B cell (primary cell): ENCODE measurements at regions not wholly inside any gene's neighbourhood (a gene's known extent, or its start where the extent isn't known, plus 50 kb on each side); places are given as distances from the start of the nearest gene placed in this dataset.

Experiments used
- ATAC-seq: fragments of 200-7000 bp; cut with Tn5 transposase; one replicate; pipeline ENCODE4 v1.10.0; 2021; ENCODE audit warnings: low read depth, mild to moderate bottlenecking, moderate number of reproducible peaks, moderate library complexity
- CTCF ChIA-PET: fragments of 350-600 bp; sonication (Branson Sonifier 250); formaldehyde crosslinking; loops from one replicate; lab custom pipeline; 2021; ENCODE audit warnings: antibody characterized with exemption, inconsistent platforms; lab: Charles Lee
- POLR2A ChIA-PET: fragments of 350-600 bp; sonication (Branson Sonifier 250); formaldehyde crosslinking; loops from one replicate; lab custom pipeline; 2021; ENCODE audit warnings: antibody characterized with exemption; lab: Charles Lee
- DNase-seq: peaks from one replicate; pipeline ENCODE4 v3.0.0; 2013
- H2AFZ ChIP-seq: 2 replicates; pipeline ENCODE4 v1.6.1; 2012; ENCODE audit warnings: mild to moderate bottlenecking, low read depth, low read length; ENCODE audit not compliant: insufficient read depth, poor library complexity, severe bottlenecking
- H3K27ac ChIP-seq, 2 donors: 1 replicate in 1 of 2; 2 replicates in 1 of 2; pipeline ENCODE4 v1.5.1; 2012 to 2013; ENCODE audit warnings: low read length in 2 of 2, mild to moderate bottlenecking in 2 of 2, moderate library complexity in 1 of 2
- H3K27me3 ChIP-seq, 4 experiments: fragments of 200-600 bp in 1 of 4; sonication (generic) in 1 of 4; replicated peaks in 1 of 4; 1 replicate in 2 of 4; 2 replicates in 2 of 4; pipeline versions ENCODE4 v1.6.1 to v1.7.0; 2013 to 2016; ENCODE audit warnings: low read length in 3 of 4, mild to moderate bottlenecking in 2 of 4, mixed read lengths in 1 of 4, moderate library complexity in 1 of 4; ENCODE audit not compliant: insufficient read depth in 4 of 4, control insufficient read depth in 3 of 4; ENCODE audit errors: control extremely low read depth in 1 of 4
- H3K36me3 ChIP-seq, 2 experiments: replicated peaks in 1 of 2; 1 replicate in 1 of 2; 2 replicates in 1 of 2; pipeline versions ENCODE4 v1.6.1 to v1.7.1; 2013; ENCODE audit warnings: low read length in 1 of 2; ENCODE audit not compliant: insufficient read depth in 2 of 2, control insufficient read depth in 1 of 2; ENCODE audit errors: control extremely low read depth in 1 of 2, extremely low read depth in 1 of 2
- H3K4me1 ChIP-seq, 2 donors: fragments of 200-600 bp in 1 of 2; sonication (generic) in 1 of 2; 1 replicate in 1 of 2; 2 replicates in 1 of 2; pipeline versions ENCODE4 v1.5.1 to v1.6.1; 2013 to 2017; ENCODE audit warnings: low read length in 2 of 2; ENCODE audit not compliant: control insufficient read depth in 2 of 2, insufficient read depth in 2 of 2
- H3K4me2 ChIP-seq: replicated peaks from 2 replicates; pipeline ENCODE3; 2012; ENCODE audit warnings: mild to moderate bottlenecking, low read depth, low read length; ENCODE audit not compliant: poor library complexity, severe bottlenecking
- H3K4me3 ChIP-seq, 5 experiments: fragments of 200-600 bp in 1 of 5; sonication (generic) in 1 of 5; 1 replicate in 3 of 5; 2 replicates in 2 of 5; pipeline versions ENCODE4 v1.5.1 to v1.7.0; 2011 to 2016; ENCODE audit warnings: low read length in 4 of 5, mild to moderate bottlenecking in 4 of 5, low read depth in 2 of 5, control low read depth in 1 of 5, moderate library complexity in 1 of 5; ENCODE audit not compliant: insufficient read depth in 1 of 5; ENCODE audit errors: control extremely low read depth in 1 of 5, extremely low read depth in 1 of 5
- H3K79me2 ChIP-seq: fragments of 200-600 bp; sonication (generic); one replicate; pipeline ENCODE4 v1.6.0; 2016; ENCODE audit warnings: low read length; ENCODE audit not compliant: control insufficient read depth, insufficient read depth
- H3K9ac ChIP-seq: fragments of 200-600 bp; sonication (generic); 2 replicates; pipeline ENCODE4 v1.6.1; 2017; ENCODE audit warnings: mild to moderate bottlenecking, low read length, moderate library complexity
- H3K9me3 ChIP-seq, 3 donors: one replicate each; pipeline versions ENCODE4 v1.6.1 to v1.7.1; 2013; ENCODE audit warnings: low read length in 2 of 3; ENCODE audit not compliant: control insufficient read depth in 2 of 3, insufficient read depth in 1 of 3; ENCODE audit errors: control extremely low read depth in 1 of 3
- H4K20me1 ChIP-seq: 2 replicates; pipeline ENCODE4 v1.6.0; 2012; ENCODE audit warnings: mild to moderate bottlenecking, low read length; ENCODE audit not compliant: insufficient read depth, control insufficient read depth, poor library complexity, severe bottlenecking
- H3K27ac Mint-ChIP-seq: one replicate; pipeline ENCODE4 v1.8.0; 2021; ENCODE audit warnings: mixed read lengths
- H3K27me3 Mint-ChIP-seq: one replicate; pipeline ENCODE4 v1.8.0; 2021; ENCODE audit warnings: mixed read lengths
- H3K4me1 Mint-ChIP-seq: one replicate; pipeline ENCODE4 v1.8.0; 2021; ENCODE audit warnings: mixed read lengths
- H3K4me3 Mint-ChIP-seq: one replicate; pipeline ENCODE4 v1.8.0; 2021; ENCODE audit warnings: mixed read lengths
- H3K9me3 Mint-ChIP-seq: one replicate; pipeline ENCODE4 v1.8.0; 2022; ENCODE audit warnings: mixed read lengths; ENCODE audit not compliant: insufficient read depth
- EZH2 ChIP-seq: IDR thresholded peaks from 2 replicates; pipeline ENCODE4 v1.6.1; 2012; ENCODE audit warnings: borderline replicate concordance, low read depth, mild to moderate bottlenecking, moderate library complexity, low read length; ENCODE audit not compliant: insufficient read depth, poor library complexity, severe bottlenecking
- WGBS: methylation state at CpG from one replicate; pipeline ENCODE4 v1.1.5; 2013; ENCODE audit warnings: missing lambda C conversion rate; ENCODE audit not compliant: insufficient coverage; 5-methylcytosine and 5-hydroxymethylcytosine counted together
- intact Hi-C: fragments of 100-400 bp; cut with micrococcal nuclease; formaldehyde crosslinking; loops from one replicate; pipeline ENCODE4 v1.10.0; 2022
- TF ChIP-seq, protein P1 (sequence below): fragments of 200-600 bp; IDR thresholded peaks from one replicate; pipeline ENCODE4 v1.8.0; 2022; ENCODE audit warnings: antibody characterized with exemption, mild to moderate bottlenecking

DNA sequence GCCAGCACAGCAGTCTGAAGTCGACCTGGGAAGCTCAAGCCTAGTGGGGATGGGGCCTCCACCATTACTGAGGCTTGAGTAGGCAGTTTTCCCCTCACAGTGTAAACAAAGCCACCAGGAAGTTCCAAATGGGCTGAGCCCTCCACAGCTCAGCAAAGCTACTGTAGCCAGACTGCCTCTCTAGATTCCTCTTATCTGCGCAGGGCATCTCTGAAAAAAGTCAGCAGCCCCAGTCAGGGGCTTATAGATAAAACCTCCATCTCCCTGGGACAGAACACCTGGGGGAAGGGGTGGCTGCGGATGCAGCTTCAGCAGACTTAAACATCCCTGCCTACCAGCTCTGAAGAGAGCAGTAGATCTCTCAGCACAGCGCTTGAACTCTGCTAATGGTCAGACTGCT is 218.4 kb upstream of the VRK2 start:
- Histone ChIP-seq H3K27me3 (no peaks in the 10 kb centered on the region), H3K9ac (no peak overlapping the region), H3K4me2 (no peak overlapping the region), H3K36me3 (no peaks in the 10 kb centered on the region), H3K4me1 (no peaks in the 10 kb centered on the region), H3K79me2 (no peaks in the 10 kb centered on the region), H2AFZ (no peak overlapping the region), H3K9me3 (peaks cover 0 to 14% (median 4%) of the 10 kb centered on the region in 3 donors), H3K4me3 (no peak overlapping the region), H3K27ac (no peak overlapping the region), H4K20me1 (no peaks in the 10 kb centered on the region)
- TF ChIP-seq, protein P1, sequence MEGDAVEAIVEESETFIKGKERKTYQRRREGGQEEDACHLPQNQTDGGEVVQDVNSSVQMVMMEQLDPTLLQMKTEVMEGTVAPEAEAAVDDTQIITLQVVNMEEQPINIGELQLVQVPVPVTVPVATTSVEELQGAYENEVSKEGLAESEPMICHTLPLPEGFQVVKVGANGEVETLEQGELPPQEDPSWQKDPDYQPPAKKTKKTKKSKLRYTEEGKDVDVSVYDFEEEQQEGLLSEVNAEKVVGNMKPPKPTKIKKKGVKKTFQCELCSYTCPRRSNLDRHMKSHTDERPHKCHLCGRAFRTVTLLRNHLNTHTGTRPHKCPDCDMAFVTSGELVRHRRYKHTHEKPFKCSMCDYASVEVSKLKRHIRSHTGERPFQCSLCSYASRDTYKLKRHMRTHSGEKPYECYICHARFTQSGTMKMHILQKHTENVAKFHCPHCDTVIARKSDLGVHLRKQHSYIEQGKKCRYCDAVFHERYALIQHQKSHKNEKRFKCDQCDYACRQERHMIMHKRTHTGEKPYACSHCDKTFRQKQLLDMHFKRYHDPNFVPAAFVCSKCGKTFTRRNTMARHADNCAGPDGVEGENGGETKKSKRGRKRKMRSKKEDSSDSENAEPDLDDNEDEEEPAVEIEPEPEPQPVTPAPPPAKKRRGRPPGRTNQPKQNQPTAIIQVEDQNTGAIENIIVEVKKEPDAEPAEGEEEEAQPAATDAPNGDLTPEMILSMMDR, result no peak
- Mint-ChIP-seq H3K4me3 (no peak overlapping the region), H3K27me3 (no peaks in the 10 kb centered on the region), H3K9me3 (peaks cover 20% of the 10 kb centered on the region), H3K4me1 (no peaks in the 10 kb centered on the region), H3K27ac (no peak overlapping the region)
- ATAC-seq, result no peak
- ChIA-PET CTCF (no interaction called here), POLR2A (no interaction called here)
- intact Hi-C loops, result no loop called here
- WGBS, result 85% methylated on average over 3 of the region's 4 CpGs
- DNase-seq, result no peak

DNA sequence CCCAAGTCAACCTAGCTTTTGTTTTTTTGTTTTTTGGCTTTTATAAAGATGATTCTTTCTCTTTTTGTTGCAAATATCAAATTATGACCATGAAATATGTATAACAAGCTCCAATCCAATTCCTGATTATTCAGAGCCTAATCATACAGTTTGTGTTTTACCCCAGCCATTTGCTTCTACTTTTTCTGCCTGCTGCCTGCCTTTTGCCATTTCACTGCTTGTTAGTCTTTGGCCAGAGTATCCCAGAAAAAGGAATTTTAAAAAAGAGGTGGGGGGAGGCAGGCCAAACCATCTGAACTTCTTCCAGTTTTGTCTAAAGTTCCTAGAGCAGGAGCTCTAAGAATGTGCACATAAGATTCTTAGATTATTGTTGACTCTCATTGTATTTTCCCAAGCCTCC is 211.9 kb upstream of the VRK2 start:
- Mint-ChIP-seq H3K9me3 (peaks cover 12% of the 10 kb centered on the region), H3K4me3 (no peak overlapping the region), H3K4me1 (no peaks in the 10 kb centered on the region), H3K27me3 (no peaks in the 10 kb centered on the region), H3K27ac (no peak overlapping the region)
- ATAC-seq (no peak), DNase-seq (no peak)
- Histone ChIP-seq H3K4me1 (no peaks in the 10 kb centered on the region), H2AFZ (no peak overlapping the region), H3K9ac (no peak overlapping the region), H3K9me3 (no peaks in the 10 kb centered on the region), H3K4me2 (no peak overlapping the region), H3K79me2 (no peaks in the 10 kb centered on the region), H3K27me3 (no peaks in the 10 kb centered on the region), H4K20me1 (no peaks in the 10 kb centered on the region), H3K36me3 (no peaks in the 10 kb centered on the region), H3K27ac (no peak overlapping the region), H3K4me3 (no peak overlapping the region)
- POLR2A ChIA-PET, result no interaction called here
- intact Hi-C loops, result no loop called here
- TF ChIP-seq, protein P1, result no peak
- no peak for TF ChIP-seq EZH2
- CTCF ChIA-PET, result no interaction called here
